ENCODE measurements at regions not wholly inside any gene's neighbourhood (a gene's known extent, or its start where the extent isn't known, plus 50 kb on each side); places are given as distances from the start of the nearest gene placed in this dataset.

GRCh38 chr6:74936886-74937285, 269.0 kb downstream of the COL12A1 start:
- H3K4me1 ChIP-seq (ENCODE audit: control insufficient read depth, insufficient read depth, low read length), result no peaks in the 10 kb centered on the region
- H3K9me3 ChIP-seq (ENCODE audit: control insufficient read depth, insufficient read depth, low read length), result no peaks in the 10 kb centered on the region
- H3K27me3 ChIP-seq (ENCODE audit: control insufficient read depth, insufficient read depth, low read length), result no peaks in the 10 kb centered on the region
- H3K4me3 ChIP-seq (ENCODE audit: low read depth, low read length), result no peak overlapping the region
- H3K27ac ChIP-seq (ENCODE audit: low read depth, low read length), result no peak overlapping the region
- no CpG with 5 or more reads among the region's 1 CpG for WGBS (ENCODE audit: insufficient coverage)
- no peaks in the 10 kb centered on the region for H3K36me3 ChIP-seq (ENCODE audit: control insufficient read depth, insufficient read depth, low read length)
- DNase-seq (ENCODE audit: low read depth in 4 of 6, low spot score in 6 of 6), result no peak

GRCh38 chr6:74932232-74932888, 273.5 kb downstream of the COL12A1 start:
- H3K27me3 ChIP-seq (ENCODE audit: control insufficient read depth, insufficient read depth, low read length), result no peaks in the 10 kb centered on the region
- no peak overlapping the region for H3K27ac ChIP-seq (ENCODE audit: low read depth, low read length)
- no peaks in the 10 kb centered on the region for H3K36me3 ChIP-seq (ENCODE audit: control insufficient read depth, insufficient read depth, low read length)
- H3K4me3 ChIP-seq (ENCODE audit: low read depth, low read length), result no peak overlapping the region
- H3K9me3 ChIP-seq (ENCODE audit: control insufficient read depth, insufficient read depth, low read length), result no peaks in the 10 kb centered on the region
- no peaks in the 10 kb centered on the region for H3K4me1 ChIP-seq (ENCODE audit: control insufficient read depth, insufficient read depth, low read length)
- WGBS (ENCODE audit: insufficient coverage), result 67% methylated on average over 1 of the region's 4 CpGs
- no peak for DNase-seq (ENCODE audit: low read depth in 4 of 6, low spot score in 6 of 6)

- no peaks in the 10 kb centered on the region for H3K36me3 ChIP-seq (ENCODE audit: control insufficient read depth, insufficient read depth, low read length)
- H3K4me1 ChIP-seq (ENCODE audit: control insufficient read depth, insufficient read depth, low read length), result no peaks in the 10 kb centered on the region
- no peak overlapping the region for H3K27ac ChIP-seq (ENCODE audit: low read depth, low read length)
- peak in 1 of 6 donors; percentile 4 for DNase-seq (ENCODE audit: low read depth in 4 of 6, low spot score in 6 of 6)
- H3K27me3 ChIP-seq (ENCODE audit: control insufficient read depth, insufficient read depth, low read length), result no peaks in the 10 kb centered on the region
- no peak overlapping the region for H3K4me3 ChIP-seq (ENCODE audit: low read depth, low read length)
- H3K9me3 ChIP-seq (ENCODE audit: control insufficient read depth, insufficient read depth, low read length), result no peaks in the 10 kb centered on the region
- 100% methylated on average over 1 of the region's 1 CpG for WGBS (ENCODE audit: insufficient coverage)
Measured at GRCh38 chr6:74931558-74931957, 274.3 kb downstream of the COL12A1 start.

GRCh38 chr6:74928203-74928602, 277.6 kb downstream of the COL12A1 start:
- Histone ChIP-seq H3K27me3 (ENCODE audit: control insufficient read depth, insufficient read depth, low read length) (no peaks in the 10 kb centered on the region), H3K9me3 (ENCODE audit: control insufficient read depth, insufficient read depth, low read length) (no peaks in the 10 kb centered on the region), H3K27ac (ENCODE audit: low read depth, low read length) (no peak overlapping the region), H3K4me3 (ENCODE audit: low read depth, low read length) (no peak overlapping the region), H3K36me3 (ENCODE audit: control insufficient read depth, insufficient read depth, low read length) (no peaks in the 10 kb centered on the region), H3K4me1 (ENCODE audit: control insufficient read depth, insufficient read depth, low read length) (no peaks in the 10 kb centered on the region)
- DNase-seq (ENCODE audit: low read depth in 4 of 6, low spot score in 6 of 6), result no peak
- WGBS (ENCODE audit: insufficient coverage), result 60% methylated on average over 1 of the region's 4 CpGs

- no peak for DNase-seq (ENCODE audit: low read depth in 4 of 6, low spot score in 6 of 6)
- Histone ChIP-seq H3K9me3 (ENCODE audit: control insufficient read depth, insufficient read depth, low read length) (no peaks in the 10 kb centered on the region), H3K27me3 (ENCODE audit: control insufficient read depth, insufficient read depth, low read length) (no peaks in the 10 kb centered on the region), H3K36me3 (ENCODE audit: control insufficient read depth, insufficient read depth, low read length) (no peaks in the 10 kb centered on the region), H3K4me3 (ENCODE audit: low read depth, low read length) (no peak overlapping the region), H3K4me1 (ENCODE audit: control insufficient read depth, insufficient read depth, low read length) (no peaks in the 10 kb centered on the region), H3K27ac (ENCODE audit: low read depth, low read length) (no peak overlapping the region)
- no CpG with 5 or more reads among the region's 3 CpGs for WGBS (ENCODE audit: insufficient coverage)
Measured at GRCh38 chr6:74927299-74927698, 278.6 kb downstream of the COL12A1 start.

GRCh38 chr6:74925683-74926082, 280.2 kb downstream of the COL12A1 start:
- H3K9me3 ChIP-seq (ENCODE audit: control insufficient read depth, insufficient read depth, low read length), result no peaks in the 10 kb centered on the region
- H3K36me3 ChIP-seq (ENCODE audit: control insufficient read depth, insufficient read depth, low read length), result no peaks in the 10 kb centered on the region
- H3K4me1 ChIP-seq (ENCODE audit: control insufficient read depth, insufficient read depth, low read length), result no peaks in the 10 kb centered on the region
- WGBS (ENCODE audit: insufficient coverage), result 86% methylated on average over 4 of the region's 5 CpGs
- no peak overlapping the region for H3K4me3 ChIP-seq (ENCODE audit: low read depth, low read length)
- no peak for DNase-seq (ENCODE audit: low read depth in 4 of 6, low spot score in 6 of 6)
- no peaks in the 10 kb centered on the region for H3K27me3 ChIP-seq (ENCODE audit: control insufficient read depth, insufficient read depth, low read length)
- no peak overlapping the region for H3K27ac ChIP-seq (ENCODE audit: low read depth, low read length)

GRCh38 chr6:74914888-74915287, 291.0 kb downstream of the COL12A1 start:
- 54% methylated on average over 2 of the region's 3 CpGs for WGBS (ENCODE audit: insufficient coverage)
- Histone ChIP-seq H3K4me3 (ENCODE audit: low read depth, low read length) (no peak overlapping the region), H3K4me1 (ENCODE audit: control insufficient read depth, insufficient read depth, low read length) (no peaks in the 10 kb centered on the region), H3K9me3 (ENCODE audit: control insufficient read depth, insufficient read depth, low read length) (no peaks in the 10 kb centered on the region), H3K27me3 (ENCODE audit: control insufficient read depth, insufficient read depth, low read length) (no peaks in the 10 kb centered on the region), H3K36me3 (ENCODE audit: control insufficient read depth, insufficient read depth, low read length) (no peaks in the 10 kb centered on the region), H3K27ac (ENCODE audit: low read depth, low read length) (no peak overlapping the region)
- DNase-seq (ENCODE audit: low read depth in 4 of 6, low spot score in 6 of 6), result no peak

- no peak for DNase-seq (ENCODE audit: low read depth in 4 of 6, low spot score in 6 of 6)
- H3K27me3 ChIP-seq (ENCODE audit: control insufficient read depth, insufficient read depth, low read length), result no peaks in the 10 kb centered on the region
- no peaks in the 10 kb centered on the region for H3K9me3 ChIP-seq (ENCODE audit: control insufficient read depth, insufficient read depth, low read length)
- WGBS (ENCODE audit: insufficient coverage), result 75% methylated on average over 1 of the region's 3 CpGs
- H3K36me3 ChIP-seq (ENCODE audit: control insufficient read depth, insufficient read depth, low read length), result no peaks in the 10 kb centered on the region
- H3K27ac ChIP-seq (ENCODE audit: low read depth, low read length), result no peak overlapping the region
- H3K4me1 ChIP-seq (ENCODE audit: control insufficient read depth, insufficient read depth, low read length), result no peaks in the 10 kb centered on the region
- H3K4me3 ChIP-seq (ENCODE audit: low read depth, low read length), result no peak overlapping the region
Measured at GRCh38 chr6:74912234-74912633, 293.6 kb downstream of the COL12A1 start.

- Histone ChIP-seq H3K36me3 (ENCODE audit: control insufficient read depth, insufficient read depth, low read length) (no peaks in the 10 kb centered on the region), H3K4me3 (ENCODE audit: low read depth, low read length) (no peak overlapping the region), H3K9me3 (ENCODE audit: control insufficient read depth, insufficient read depth, low read length) (peaks cover 4% of the 10 kb centered on the region), H3K27me3 (ENCODE audit: control insufficient read depth, insufficient read depth, low read length) (no peaks in the 10 kb centered on the region), H3K4me1 (ENCODE audit: control insufficient read depth, insufficient read depth, low read length) (no peaks in the 10 kb centered on the region), H3K27ac (ENCODE audit: low read depth, low read length) (no peak overlapping the region)
- WGBS (ENCODE audit: insufficient coverage), result no CpG with 5 or more reads among the region's 2 CpGs
- DNase-seq (ENCODE audit: low read depth in 4 of 6, low spot score in 6 of 6), result no peak
Measured at GRCh38 chr6:74902846-74903245, 303.0 kb downstream of the COL12A1 start.

GRCh38 chr6:74902089-74902488, 303.8 kb downstream of the COL12A1 start:
- no peaks in the 10 kb centered on the region for H3K4me1 ChIP-seq (ENCODE audit: control insufficient read depth, insufficient read depth, low read length)
- H3K9me3 ChIP-seq (ENCODE audit: control insufficient read depth, insufficient read depth, low read length), result peaks cover 4% of the 10 kb centered on the region
- H3K27me3 ChIP-seq (ENCODE audit: control insufficient read depth, insufficient read depth, low read length), result no peaks in the 10 kb centered on the region
- no peaks in the 10 kb centered on the region for H3K36me3 ChIP-seq (ENCODE audit: control insufficient read depth, insufficient read depth, low read length)
- no peak overlapping the region for H3K4me3 ChIP-seq (ENCODE audit: low read depth, low read length)
- H3K27ac ChIP-seq (ENCODE audit: low read depth, low read length), result no peak overlapping the region
- DNase-seq (ENCODE audit: low read depth in 4 of 6, low spot score in 6 of 6), result no peak
- WGBS (ENCODE audit: insufficient coverage), result no CpG with 5 or more reads among the region's 1 CpG
